Adrenal gland (tissue), 9 donors: ENCODE measurements at regions not wholly inside any gene's neighbourhood (a gene's known extent, or its start where the extent isn't known, plus 50 kb on each side); places are given as distances from the start of the nearest gene placed in this dataset.

Experiments used
- DNase-seq, 7 donors: peaks; one replicate each; pipeline ENCODE4 v3.0.0-alpha.2; 2019 to 2020
- H3K27ac ChIP-seq, 5 donors: fragments of 200-600 bp; sonication (generic) in 4 of 5; 1 replicate in 3 of 5; 2 replicates in 2 of 5; pipeline versions ENCODE4 v1.5.1 to v1.8.0; 2016 to 2020; ENCODE audit warnings: mild to moderate bottlenecking in 1 of 5
- H3K27me3 ChIP-seq: fragments of 200-600 bp; 2 replicates; pipeline ENCODE4 v1.8.0; 2021
- H3K36me3 ChIP-seq, 2 donors: fragments of 200-600 bp; replicated peaks in 1 of 2; 1 replicate in 1 of 2; 2 replicates in 1 of 2; pipeline versions ENCODE4 v1.5.1 to v1.8.0; 2018 to 2022
- H3K4me1 ChIP-seq, 2 donors: fragments of 200-600 bp; replicated peaks in 1 of 2; 1 replicate in 1 of 2; 2 replicates in 1 of 2; pipeline versions ENCODE4 v1.5.1 to v1.8.0; 2018 to 2021
- H3K4me3 ChIP-seq, 4 donors: fragments of 200-600 bp; sonication (generic) in 3 of 4; one replicate each; pipeline ENCODE4 v1.5.1; 2016 to 2018
- H3K9me3 ChIP-seq, 3 donors: fragments of 200-600 bp; sonication (generic) in 1 of 3; replicated peaks in 1 of 3; 1 replicate in 2 of 3; 2 replicates in 1 of 3; pipeline versions ENCODE4 v1.5.1 to v1.8.0; 2016 to 2021
- POLR2A ChIP-seq, 2 donors: fragments of 450-650 bp; IDR thresholded peaks; one replicate each; pipeline ENCODE4 v1.6.1; 2017; ENCODE audit warnings: antibody characterized with exemption in 2 of 2, mild to moderate bottlenecking in 2 of 2, moderate library complexity in 1 of 2
- WGBS, 4 donors: extraction: QIAGEN DNeasy Blood & Tissue Kit in 2 of 4; methylation state at CpG; one replicate each; pipeline versions ENCODE4 v1.1.5 to v1.1.7; 2013 to 2017; 5-methylcytosine and 5-hydroxymethylcytosine counted together
- intact Hi-C, 2 donors: fragments of 100-400 bp; cut with DNase I; formaldehyde crosslinking; loops; one replicate each; pipeline versions ENCODE4 v1.14.1 to v1.15.0; 2022 to 2023
- TF ChIP-seq, protein P1 (sequence below), 6 experiments: fragments of 450-650 bp in 4 of 6; fragments of 200-600 bp in 2 of 6; sonication (generic) in 1 of 6; IDR thresholded peaks; 1 replicate in 5 of 6; 2 replicates in 1 of 6; pipeline versions ENCODE4 v1.5.1 to v1.8.0; 2016 to 2021; ENCODE audit warnings: antibody characterized with exemption in 6 of 6, mild to moderate bottlenecking in 2 of 6, moderate library complexity in 1 of 6
- donor health status: healthy with polysubstance abuse.
- donor health status: Bipolar disorder and iron deficiency.
- donor health status: DM: yes; HTN: yes; CAD: no.
- donor health status: DM: no; HTN: no; CAD: no.
- donor health status: DM: no; HTN: no; CAD: no.

- no peak overlapping the region for H3K4me3 ChIP-seq
- no peaks in the 10 kb centered on the region for H3K9me3 ChIP-seq
- TF ChIP-seq POLR2A (IDR thresholded peaks at IDR 0.05): no peak
- TF ChIP-seq, protein P1, sequence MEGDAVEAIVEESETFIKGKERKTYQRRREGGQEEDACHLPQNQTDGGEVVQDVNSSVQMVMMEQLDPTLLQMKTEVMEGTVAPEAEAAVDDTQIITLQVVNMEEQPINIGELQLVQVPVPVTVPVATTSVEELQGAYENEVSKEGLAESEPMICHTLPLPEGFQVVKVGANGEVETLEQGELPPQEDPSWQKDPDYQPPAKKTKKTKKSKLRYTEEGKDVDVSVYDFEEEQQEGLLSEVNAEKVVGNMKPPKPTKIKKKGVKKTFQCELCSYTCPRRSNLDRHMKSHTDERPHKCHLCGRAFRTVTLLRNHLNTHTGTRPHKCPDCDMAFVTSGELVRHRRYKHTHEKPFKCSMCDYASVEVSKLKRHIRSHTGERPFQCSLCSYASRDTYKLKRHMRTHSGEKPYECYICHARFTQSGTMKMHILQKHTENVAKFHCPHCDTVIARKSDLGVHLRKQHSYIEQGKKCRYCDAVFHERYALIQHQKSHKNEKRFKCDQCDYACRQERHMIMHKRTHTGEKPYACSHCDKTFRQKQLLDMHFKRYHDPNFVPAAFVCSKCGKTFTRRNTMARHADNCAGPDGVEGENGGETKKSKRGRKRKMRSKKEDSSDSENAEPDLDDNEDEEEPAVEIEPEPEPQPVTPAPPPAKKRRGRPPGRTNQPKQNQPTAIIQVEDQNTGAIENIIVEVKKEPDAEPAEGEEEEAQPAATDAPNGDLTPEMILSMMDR (IDR thresholded peaks at IDR 0.05): no peak
- 35 to 75% (median 42%) methylated on average over 1 of the region's 1 CpG for WGBS, 4 donors
- intact Hi-C loops: no loop called here
- H3K27me3 ChIP-seq: peaks cover 9% of the 10 kb centered on the region
- H3K36me3 ChIP-seq: no peaks in the 10 kb centered on the region
- no peak overlapping the region for H3K27ac ChIP-seq
- no peak for DNase-seq
- no peaks in the 10 kb centered on the region for H3K4me1 ChIP-seq
Observed at GRCh38 chrX:124238268-124238667, 94.2 kb upstream of the TEX13D start.

DNA sequence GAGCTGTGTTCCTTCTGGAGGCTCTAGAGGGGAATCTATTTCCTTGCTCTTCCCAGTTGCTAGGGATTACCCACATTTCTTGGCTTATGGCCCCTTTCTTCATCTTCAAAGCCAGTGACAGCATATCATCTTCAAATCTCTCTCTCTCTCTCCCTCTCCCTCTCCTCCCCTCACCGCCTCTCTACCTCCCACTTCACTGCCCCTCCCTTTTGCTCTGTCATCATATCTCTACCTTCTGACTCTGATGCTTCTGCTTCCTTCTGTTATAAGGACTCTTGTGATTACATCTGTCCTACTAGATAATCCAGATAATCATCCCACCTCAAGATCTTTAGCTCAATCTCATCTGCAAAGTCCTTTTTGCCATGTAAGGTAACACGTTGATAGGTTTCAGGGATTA is 93.1 kb upstream of the TEX13D start:
- 48 to 67% (median 61%) methylated on average over 2 of the region's 2 CpGs for WGBS, 4 donors
- intact Hi-C loops: no loop called here
- Histone ChIP-seq H3K9me3 (no peaks in the 10 kb centered on the region), H3K36me3 (no peaks in the 10 kb centered on the region), H3K27ac (no peak overlapping the region), H3K4me1 (no peaks in the 10 kb centered on the region), H3K4me3 (no peak overlapping the region), H3K27me3 (peaks cover 9% of the 10 kb centered on the region)
- no peak for TF ChIP-seq POLR2A (IDR thresholded peaks at IDR 0.05)
- TF ChIP-seq, protein P1 (IDR thresholded peaks at IDR 0.05): no peak
- no peak for DNase-seq

DNA sequence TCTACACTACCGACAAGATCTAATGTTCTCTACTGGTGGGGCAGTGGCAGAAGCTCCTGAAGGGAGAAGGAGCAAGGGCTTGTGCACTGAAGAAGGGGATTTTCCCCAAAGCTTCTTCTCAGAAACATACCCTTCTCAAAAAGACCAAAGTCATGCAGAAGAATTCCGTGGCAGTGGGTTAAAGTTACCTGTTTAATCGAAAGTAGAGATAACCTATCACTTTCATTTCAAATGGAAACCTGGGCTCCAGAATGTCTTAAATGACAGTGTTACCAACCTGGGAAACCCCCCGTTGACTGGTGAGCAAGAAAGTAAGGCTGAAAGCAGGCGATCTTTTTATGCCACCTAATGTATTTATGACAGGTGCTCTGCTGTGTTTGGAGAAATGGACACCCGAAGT is 92.5 kb upstream of the TEX13D start:
- TF ChIP-seq, protein P1 (IDR thresholded peaks at IDR 0.05): no peak
- TF ChIP-seq POLR2A (IDR thresholded peaks at IDR 0.05): no peak
- H3K27me3 ChIP-seq: peaks cover 9% of the 10 kb centered on the region
- H3K4me1 ChIP-seq: no peaks in the 10 kb centered on the region
- no peak for DNase-seq
- H3K4me3 ChIP-seq: no peak overlapping the region
- H3K27ac ChIP-seq: no peak overlapping the region
- intact Hi-C loops: no loop called here
- 59 to 76% (median 66%) methylated on average over 6 of the region's 6 CpGs for WGBS, 4 donors
- H3K36me3 ChIP-seq: no peaks in the 10 kb centered on the region
- H3K9me3 ChIP-seq: no peaks in the 10 kb centered on the region

DNA sequence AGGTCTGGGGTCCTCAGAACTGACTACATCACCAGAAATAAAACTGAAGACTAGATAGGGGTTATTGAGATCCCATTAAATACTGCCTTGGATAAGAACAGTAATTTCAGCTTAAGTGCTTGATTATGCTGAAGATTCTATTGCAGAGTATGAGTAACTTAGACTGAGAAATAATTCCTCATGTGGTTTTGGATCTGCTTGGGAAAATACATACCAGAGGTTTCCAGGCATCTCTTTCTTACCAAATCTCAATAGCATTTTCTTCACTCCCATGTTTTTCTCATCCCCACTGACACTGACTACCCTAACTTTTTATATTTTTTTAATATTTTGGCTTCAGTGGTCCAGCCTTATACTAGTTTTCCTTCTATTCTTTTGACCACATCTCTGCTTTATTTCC is 92.0 kb upstream of the TEX13D start:
- no peaks in the 10 kb centered on the region for H3K4me1 ChIP-seq
- no peaks in the 10 kb centered on the region for H3K9me3 ChIP-seq
- H3K4me3 ChIP-seq: no peak overlapping the region
- TF ChIP-seq, protein P1 (IDR thresholded peaks at IDR 0.05): no peak
- no peak for TF ChIP-seq POLR2A (IDR thresholded peaks at IDR 0.05)
- intact Hi-C loops: no loop called here
- no peak overlapping the region for H3K27ac ChIP-seq
- H3K36me3 ChIP-seq: no peaks in the 10 kb centered on the region
- no peak for DNase-seq
- peaks cover 9% of the 10 kb centered on the region for H3K27me3 ChIP-seq
